Fibroblast of pulmonary artery (primary cell): ENCODE measurements at regions not wholly inside any gene's neighbourhood (a gene's known extent, or its start where the extent isn't known, plus 50 kb on each side); places are given as distances from the start of the nearest gene placed in this dataset.
"Not testable (repeated sequence)": the region's sequence is repeated elsewhere in the genome, so short reads cannot be mapped to it uniquely, and the experiment has no call there.

Experiments used
- DNase-seq: peaks from one replicate; pipeline ENCODE4 v3.0.0-alpha.2; 2010; ENCODE audit warnings: low read depth
- H3K4me3 ChIP-seq: replicated peaks from 2 replicates; pipeline ENCODE4 v1.5.1; 2011; ENCODE audit warnings: low read depth, mild to moderate bottlenecking, control low read depth, low read length, moderate library complexity
- CTCF ChIP-seq: IDR thresholded peaks from 2 replicates; pipeline ENCODE4 v1.5.1; 2011; ENCODE audit warnings: mild to moderate bottlenecking, control low read depth, low read length, inconsistent platforms; ENCODE audit errors: missing control alignments

GRCh38 chr10:121672733-121673132 is 74.5 kb upstream of the FGFR2 start:
- no peak for TF ChIP-seq CTCF
- DNase-seq = no peak
- H3K4me3 ChIP-seq = no peak overlapping the region

GRCh38 chr10:121669840-121670239 is 71.6 kb upstream of the FGFR2 start:
- DNase-seq, H3K4me3 ChIP-seq: not testable (repeated sequence)

GRCh38 chr10:121669028-121669374 is 70.8 kb upstream of the FGFR2 start:
- DNase-seq = no peak
- no peak overlapping the region for H3K4me3 ChIP-seq
- TF ChIP-seq CTCF = no peak

- no peak for DNase-seq
- no peak for TF ChIP-seq CTCF
- no peak overlapping the region for H3K4me3 ChIP-seq
These were observed 70.2 kb upstream of the FGFR2 start for GRCh38 chr10:121668314-121669027.

- no peak for DNase-seq
- no peak overlapping the region for H3K4me3 ChIP-seq
- no peak for TF ChIP-seq CTCF
These were observed 69.7 kb upstream of the FGFR2 start for GRCh38 chr10:121667948-121668313.

- no peak for TF ChIP-seq CTCF
- no peak for DNase-seq
- no peak overlapping the region for H3K4me3 ChIP-seq
These were observed 67.6 kb upstream of the FGFR2 start for GRCh38 chr10:121665809-121666208.

- H3K4me3 ChIP-seq = no peak overlapping the region
- no peak for DNase-seq
- no peak for TF ChIP-seq CTCF
These were observed 66.4 kb upstream of the FGFR2 start for GRCh38 chr10:121664671-121665070.
